GM20431 (cell line): ENCODE measurements at regions not wholly inside any gene's neighbourhood (a gene's known extent, or its start where the extent isn't known, plus 50 kb on each side); places are given as distances from the start of the nearest gene placed in this dataset.

Experiments
- in situ Hi-C: fragments of 300-500 bp; cut with MseI, MboI; formaldehyde crosslinking; loops from one replicate; pipeline ENCODE4 v1.15.0; 2020; ENCODE audit warnings: low sequenced_read_pairs; ENCODE audit not compliant: unreplicated experiment

DNA sequence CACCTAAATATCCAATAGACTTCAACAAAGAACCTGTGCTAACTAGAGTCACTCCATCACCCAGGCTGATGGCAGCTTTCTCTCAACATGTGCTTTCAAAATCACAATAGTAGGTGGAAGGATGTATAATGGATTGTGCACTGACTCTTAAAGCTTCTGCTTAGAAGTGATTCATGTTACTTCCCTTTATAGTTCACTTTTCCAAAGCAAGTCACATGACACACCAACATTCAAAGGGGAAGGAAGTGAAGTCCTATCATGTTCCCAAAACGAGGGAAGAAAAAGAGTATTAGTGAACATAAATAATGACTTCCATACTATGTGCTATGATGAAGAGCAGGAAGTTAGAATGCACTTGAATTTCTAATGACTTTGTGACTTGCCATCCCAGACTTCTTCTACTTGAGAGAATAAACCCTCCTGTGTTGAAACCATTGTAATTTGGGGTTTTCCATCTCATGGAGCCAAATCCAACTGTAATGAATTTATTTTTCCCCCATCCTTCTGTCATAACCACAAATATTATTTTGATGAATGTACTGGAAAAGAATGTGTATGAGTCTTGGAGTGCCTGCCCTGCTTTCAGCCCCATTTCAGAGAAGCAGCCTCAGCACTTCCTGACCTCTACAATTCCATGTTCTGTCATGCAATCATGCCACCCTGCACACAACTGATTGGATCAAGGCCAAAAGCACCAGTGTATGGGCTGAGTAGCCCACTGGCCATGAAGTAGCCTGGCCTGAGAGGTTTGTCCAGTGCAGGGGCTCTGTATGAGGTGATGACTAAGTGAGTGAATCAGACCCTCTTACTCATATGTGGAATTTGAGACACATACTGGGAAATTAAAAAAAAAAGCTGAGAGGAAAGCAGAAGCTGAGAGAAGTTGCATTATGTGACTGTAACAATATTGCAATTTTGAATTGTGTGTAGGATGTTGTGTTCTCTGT is 525.9 kb upstream of the CLINT1 start:
- in situ Hi-C loops = no loop called here

DNA sequence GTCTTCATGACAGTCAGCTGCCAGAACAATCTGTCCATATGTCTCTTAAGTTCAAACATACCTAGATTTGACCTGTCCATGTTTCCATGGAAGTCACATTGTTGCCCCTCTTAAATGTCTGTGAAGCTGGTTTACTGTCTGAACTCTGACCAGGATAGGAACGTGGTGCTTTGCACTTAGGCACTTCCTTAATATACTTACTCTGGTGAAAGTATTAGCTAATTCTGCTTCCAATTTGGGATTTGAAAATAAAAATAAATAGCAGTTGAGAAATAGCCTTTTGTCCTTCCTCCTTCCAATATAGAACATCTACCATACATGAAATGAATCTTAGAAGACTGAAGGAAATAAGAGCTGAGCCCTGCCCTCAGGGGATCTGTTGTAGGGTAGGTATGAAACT is 524.5 kb upstream of the CLINT1 start:
- in situ Hi-C loops = no loop called here

DNA sequence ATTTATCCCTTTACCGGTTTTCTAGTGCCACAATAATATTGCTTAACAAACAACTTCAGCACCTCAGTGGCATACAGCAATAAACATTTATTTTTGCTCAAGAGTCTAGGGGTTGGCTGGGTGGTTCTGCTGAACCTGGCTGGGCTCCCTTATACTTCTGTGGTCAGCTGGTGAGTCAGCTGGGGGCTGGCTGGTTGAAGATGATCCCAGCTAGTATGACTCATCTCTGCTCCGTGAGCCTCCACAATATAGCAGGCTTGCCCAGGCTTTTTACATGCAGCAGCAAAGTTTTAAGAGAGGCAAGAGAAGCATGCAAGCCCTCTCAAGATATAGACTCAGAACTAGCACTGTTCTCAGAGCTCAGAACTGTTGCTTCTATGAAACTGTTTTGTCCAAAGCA is 523.5 kb upstream of the CLINT1 start:
- in situ Hi-C loops = no loop called here

DNA sequence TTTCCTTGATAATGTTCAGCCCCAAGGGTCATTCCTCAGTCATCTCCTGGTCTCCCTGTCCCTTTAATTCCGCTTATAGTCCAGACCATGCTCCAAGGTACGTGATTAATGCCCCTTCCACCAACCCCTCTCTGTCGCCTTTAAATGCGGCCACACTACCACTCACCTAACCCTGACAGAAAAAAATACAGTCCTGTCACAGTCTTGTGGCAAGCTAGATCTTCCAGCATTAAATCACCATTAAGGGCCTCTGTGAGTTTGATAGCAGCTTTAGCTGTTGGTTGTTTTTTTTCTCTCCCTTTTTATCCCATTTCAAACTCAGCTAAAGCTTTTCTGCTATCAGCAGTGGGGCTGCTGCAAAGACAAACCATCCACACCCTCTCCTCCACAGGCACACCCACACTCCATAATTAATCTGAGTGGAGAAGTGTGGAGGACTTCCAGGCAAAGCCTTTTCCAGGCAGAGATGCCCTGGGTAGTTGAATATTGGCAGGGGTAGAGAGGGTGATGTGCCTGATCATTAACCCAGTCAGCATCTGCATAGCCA is 522.7 kb upstream of the CLINT1 start:
- in situ Hi-C loops = no loop called here

DNA sequence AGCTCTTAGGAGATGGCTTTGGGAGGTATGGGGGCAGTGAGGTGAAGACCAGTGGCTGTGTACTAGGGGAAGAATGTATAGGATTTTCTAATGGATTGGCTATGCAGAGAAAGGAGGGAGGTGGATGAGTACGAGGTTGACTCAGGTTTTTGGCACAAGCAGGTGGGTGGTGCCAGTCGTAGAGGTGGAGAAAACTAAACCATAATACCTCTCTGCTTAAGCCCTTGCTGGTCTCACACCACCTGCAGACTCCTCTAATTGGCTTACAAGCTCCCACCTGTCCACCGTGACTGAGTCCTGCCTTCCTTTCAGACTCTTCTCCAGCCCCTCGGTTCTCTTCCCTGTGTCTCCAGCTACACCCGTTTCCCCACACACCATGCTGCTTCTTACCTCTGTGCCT is 521.7 kb upstream of the CLINT1 start:
- in situ Hi-C loops = no loop called here

DNA sequence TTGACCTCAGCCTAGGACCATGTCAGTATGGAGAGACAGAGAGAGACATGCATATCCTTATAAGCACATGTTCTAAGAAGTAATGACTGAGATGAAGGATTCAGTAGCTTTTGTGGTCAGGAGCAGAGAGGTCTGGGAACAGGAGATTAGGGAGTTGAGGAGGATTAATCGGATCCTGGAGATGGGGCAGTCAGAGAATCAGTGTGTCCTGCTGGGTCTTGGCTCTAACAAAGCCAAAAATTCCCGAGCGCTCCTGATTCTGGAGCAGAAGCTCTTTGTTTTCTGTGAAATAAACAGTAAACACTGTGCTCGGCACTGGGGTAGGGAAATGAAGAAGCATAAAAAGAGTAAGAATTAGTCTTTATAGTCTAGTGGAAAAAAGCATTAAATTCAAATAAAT is 520.0 kb upstream of the CLINT1 start:
- in situ Hi-C loops = no loop called here

DNA sequence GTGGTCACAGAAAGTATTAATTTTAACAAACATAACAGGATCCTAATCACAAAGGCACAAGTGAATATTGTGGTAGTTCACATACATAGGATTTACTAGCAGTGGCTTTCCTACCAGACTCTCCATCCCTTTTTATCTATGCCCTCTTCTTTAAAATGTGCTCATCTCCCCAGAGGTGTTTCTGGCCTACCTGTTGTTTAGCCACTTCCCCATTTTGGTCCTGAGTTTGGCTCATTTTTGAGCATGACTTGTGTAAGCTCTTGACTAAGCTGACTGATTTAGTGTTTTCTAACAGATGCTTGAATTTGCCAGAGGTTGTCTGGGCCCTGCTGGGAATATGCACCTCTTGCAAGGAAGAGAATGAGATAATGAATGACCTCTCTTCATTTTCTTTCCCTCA is 517.7 kb upstream of the CLINT1 start:
- in situ Hi-C loops = no loop called here

DNA sequence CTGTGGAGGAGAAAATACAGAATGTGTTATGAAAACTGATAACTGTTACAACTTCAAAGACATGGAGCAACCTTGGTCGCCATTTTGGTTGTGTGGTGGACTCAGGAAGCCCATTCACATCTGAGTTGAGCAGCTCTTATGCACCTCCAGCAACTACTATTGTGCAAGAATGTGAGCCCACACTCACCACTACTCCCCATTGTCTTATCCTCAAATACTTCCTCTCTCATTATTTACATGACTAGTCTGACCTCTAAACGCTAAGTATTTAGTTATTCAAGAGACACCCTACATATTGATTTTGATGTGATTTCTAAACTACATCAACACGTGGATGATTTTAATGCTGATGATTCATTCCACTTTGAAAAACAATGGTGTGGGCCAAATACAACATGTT is 516.6 kb upstream of the CLINT1 start:
- in situ Hi-C loops = no loop called here

DNA sequence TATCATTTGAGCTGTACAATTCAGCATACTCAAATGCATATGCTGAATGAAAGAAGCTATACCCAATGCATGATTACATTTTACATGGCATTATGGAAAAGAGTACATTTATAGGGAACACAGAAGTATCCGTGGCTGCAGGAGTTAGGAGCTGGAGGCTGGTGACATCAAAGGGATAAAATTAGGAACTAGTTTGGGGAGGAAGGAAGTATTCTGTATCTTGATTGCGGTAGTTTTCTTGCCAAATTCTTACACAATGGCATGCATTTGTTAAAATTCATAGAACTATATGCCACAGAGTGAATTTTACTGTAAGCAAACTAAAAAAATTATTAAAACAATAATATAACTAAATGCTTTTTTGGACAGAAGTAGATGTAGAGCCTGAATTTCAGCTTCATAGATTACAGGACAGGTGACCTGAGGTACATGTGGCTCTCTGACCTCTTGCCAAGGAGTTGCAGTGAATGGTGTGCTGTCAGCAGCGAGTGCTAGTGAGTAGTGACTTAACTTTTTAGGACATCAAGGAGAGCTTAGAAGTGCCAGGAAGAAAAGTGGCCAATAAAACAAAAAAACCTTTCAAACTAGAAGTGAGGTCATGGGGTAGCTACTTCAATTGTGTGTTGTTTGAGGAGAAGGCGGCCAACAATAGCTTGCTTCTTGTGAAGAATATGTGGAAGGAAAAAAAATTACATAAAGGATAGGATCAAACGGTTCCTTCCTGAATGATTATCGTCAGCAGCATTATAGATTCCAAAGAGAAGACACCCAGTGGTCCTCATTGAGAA is 514.9 kb upstream of the CLINT1 start:
- in situ Hi-C loops = no loop called here

DNA sequence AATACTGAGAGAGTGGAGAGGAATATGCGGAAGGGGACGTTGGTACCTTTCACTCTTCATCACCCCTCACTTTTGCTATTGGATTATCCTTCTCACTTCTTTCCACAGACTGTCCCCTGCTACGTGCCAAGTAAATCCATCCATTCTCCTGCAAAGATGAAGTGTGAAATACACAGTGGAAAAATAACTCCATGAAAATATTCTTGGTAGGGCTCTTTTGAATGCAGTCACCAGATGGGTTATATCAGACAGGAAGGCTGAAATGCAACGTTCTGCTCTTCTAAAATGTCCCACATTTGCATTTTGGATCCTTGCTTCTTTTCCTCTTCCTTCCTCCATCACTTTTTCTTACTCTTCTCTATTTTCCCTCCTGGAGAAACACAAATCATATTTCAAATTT is 510.3 kb upstream of the CLINT1 start:
- in situ Hi-C loops = no loop called here

DNA sequence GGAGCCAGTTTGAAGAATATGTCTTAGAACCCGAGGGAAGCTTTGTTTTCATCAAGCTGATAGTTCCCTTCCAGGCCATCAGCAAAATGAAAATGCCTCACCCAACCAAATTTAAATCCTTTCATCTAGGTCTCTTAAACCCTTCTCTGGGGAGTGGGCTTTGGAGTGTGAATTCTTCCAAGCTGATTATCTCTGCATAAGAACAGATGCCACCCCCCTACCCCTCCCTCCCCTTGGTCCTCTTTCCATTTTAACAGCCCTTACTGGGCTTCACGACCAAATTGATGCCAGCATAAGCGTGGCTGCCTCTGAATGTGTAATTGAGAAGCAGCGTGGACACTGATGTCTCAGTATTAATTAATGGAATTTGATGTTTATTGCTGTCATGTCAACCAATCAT is 509.7 kb upstream of the CLINT1 start:
- in situ Hi-C loops = no loop called here

DNA sequence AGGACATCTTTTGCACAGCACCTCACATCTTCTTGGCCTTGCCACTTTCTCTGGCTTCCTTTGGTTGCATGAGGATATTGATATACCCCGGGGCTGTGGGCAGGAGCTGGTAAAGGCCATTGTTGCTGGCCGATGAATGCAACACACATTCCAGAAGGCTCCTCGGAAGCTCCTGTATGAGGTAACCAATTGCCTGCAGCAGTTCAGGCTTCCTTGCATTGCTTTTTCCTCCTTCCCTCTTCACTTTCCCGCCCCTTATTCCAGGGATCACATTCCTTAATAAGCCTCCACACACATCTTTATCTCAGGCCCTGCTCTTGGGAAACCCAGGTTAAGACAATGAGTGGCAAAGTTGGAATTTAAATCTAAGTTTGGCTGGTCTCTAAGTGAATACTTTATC is 505.4 kb upstream of the CLINT1 start:
- in situ Hi-C loops = no loop called here

DNA sequence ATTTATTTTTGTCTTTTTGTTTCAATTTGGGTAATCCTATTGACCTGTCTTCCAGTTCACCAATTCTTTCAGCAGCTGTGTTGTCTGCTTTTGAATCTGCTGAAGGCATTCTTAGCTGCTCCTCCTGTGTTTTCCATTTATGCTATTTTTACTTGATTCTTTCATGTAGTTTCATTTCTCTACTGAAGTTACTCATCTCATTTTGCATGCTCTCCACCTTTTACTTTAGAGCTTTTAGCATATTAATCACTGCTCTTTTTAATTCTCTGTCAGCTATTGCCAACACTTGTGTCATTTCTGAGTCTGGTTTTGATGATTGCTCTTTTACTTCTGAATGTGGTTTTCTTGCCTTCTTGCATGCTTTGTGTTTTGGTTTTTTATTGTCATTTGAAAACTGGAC is 496.0 kb upstream of the CLINT1 start:
- in situ Hi-C loops = no loop called here

DNA sequence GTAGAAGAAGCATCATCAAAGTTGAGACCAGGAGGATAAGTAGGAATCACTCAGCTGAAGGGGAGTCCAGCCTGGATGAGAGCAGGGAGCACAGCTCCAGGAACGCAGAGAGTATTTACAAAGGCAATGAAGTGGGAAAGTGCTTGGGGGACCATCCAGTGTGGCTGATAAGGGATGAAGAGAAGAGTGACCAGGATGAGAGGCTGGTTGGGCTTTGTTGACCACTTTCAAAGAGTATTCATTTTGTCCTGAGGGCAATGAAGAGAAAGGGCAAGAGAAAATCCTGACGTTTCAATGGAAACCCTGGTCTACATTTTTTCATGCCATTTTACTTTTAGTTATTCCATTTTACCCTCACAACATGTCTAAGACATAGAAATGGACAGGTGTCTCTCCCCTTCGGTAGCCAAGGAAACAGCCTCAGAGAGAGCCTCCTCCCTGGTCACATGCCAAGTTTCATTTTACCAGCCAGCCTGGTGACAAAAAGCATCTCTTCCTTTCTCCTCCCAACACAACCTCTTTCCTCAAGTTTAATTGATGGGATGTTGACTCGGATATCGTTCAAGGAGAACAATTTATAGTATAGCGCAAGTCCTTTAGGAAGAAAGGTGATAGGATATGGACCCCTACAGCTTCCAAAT is 492.7 kb upstream of the CLINT1 start:
- in situ Hi-C loops = no loop called here

DNA sequence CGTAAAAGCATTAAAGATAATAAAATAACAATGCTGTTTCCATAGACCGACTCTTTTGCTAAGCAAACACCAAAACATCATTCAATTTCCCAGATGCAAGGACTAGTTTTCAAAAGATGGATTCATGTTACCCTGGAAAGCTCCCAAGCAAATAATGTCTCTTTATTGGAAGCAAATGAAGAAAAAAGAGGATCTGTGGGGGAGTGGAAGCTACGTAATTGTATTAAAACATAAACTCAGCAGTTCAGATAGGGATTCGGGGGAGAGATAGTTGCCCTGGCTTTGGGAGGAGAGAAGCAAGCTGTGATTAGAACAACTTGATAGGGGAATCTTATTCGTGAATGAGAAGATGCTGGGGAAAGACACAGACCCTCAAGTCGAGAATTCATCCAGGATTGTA is 491.0 kb upstream of the CLINT1 start:
- in situ Hi-C loops = no loop called here

DNA sequence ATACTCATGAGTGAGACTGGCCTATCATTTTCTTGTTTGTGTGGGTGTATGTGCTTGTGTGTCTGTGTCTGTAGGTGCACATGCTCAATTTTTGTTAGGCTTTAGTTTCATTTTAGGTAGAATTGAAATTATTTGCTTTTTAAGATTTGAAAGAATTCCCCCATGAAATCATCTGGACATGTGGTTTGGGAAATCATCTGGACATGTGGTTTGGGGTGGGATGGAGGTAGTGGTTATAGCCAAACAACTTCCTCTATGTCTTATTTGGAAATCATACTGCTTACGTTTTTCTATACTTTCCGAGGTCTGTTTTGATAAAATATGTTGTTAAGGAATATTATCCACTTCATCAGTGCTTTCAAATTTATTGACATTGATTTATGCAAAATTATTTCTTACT is 485.4 kb upstream of the CLINT1 start:
- in situ Hi-C loops = no loop called here

DNA sequence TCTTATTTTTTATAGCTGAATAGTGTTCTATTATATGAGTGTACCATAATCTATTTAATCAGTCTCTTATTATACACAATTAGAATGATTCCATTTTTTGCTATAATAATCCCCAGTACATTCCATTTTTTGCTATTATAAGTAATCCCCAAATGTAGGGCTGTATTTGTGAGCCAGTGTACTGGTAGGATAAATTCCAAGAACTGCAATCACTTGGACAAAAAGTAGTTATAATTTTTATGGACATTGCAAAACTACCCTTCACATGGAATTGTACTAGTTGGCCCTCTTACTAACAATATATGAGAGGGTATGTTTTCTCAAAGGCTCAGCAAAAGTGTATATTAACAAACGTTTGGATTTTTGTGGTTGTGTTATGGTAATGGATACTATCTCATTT is 481.7 kb upstream of the CLINT1 start:
- in situ Hi-C loops = no loop called here

DNA sequence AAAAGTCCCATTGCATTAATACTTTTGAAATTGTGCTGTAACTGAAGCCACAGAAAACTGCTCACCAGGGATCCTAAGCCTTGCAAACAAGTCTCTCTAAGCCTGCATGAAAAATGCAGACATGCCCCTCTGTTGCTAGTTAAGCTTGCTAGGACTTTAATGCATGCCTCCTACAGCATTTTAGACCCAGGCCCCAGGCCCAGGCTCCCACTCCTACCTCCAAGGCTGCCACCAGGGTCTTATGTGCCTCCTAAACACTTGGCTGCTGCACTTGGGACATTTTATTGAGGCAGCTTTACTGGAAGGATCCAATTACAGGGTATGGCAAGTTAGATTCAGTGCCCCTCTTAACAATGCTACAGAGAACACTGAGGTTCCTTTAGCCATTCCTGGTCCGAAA is 467.3 kb upstream of the CLINT1 start:
- in situ Hi-C loops = no loop called here

DNA sequence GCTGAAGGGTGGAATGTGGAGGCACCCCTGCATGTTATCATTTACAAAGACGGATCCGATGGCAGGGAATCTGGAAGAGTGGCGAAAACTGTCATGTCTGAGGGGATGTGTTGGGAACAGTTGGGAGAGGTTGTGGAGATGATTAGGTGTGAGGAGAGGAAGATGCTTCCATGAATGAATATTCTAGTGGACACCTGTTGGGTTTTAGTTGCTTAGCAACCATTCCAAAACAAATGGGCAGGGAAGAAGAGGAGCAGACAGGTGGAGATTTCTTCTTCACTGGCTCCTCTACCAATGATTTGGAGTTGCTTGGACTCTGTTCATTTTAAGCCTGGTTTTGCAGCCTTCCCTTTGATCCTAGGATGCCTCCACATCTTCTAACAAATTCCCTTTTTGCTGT is 465.3 kb upstream of the CLINT1 start:
- in situ Hi-C loops = no loop called here

DNA sequence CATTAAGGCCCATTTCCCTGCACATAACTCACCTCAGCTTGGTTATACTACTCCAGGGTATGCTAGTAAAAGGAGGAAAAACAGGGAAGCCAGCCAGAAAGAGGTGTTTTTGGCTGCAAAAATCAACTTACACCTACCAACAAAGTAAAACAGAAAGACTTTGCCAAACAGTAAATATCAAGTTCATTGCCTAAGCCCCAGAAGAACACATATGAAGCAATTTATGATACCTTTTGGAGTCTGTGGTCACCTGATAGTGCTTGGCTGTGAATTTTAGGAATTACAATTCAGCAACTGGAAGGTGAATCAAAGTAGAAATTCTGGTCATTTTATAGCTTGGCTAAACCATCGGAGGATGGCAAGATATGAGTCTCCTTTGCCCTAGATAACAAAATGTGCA is 463.7 kb upstream of the CLINT1 start:
- in situ Hi-C loops = no loop called here

DNA sequence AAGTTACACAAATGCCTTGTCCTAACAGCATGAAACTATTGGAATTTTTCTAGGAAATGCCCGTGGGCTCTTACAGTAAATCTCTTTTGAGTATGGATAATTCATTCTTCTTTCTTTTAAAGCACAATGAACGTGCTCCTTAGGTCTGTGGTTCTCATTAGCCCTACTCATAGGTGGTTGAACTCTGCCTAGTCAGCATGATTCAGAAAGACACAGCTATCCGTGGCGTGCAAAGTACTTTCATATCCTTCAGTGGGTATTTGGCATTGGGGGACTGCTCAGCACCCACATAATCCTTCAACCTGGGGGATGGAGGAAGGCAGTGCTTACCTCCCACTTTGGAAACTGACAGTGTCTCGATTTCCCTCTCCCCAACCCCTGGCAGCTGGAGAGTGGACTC is 462.0 kb upstream of the CLINT1 start:
- in situ Hi-C loops = no loop called here
